ENCODE measurements at regions not wholly inside any gene's neighbourhood (a gene's known extent, or its start where the extent isn't known, plus 50 kb on each side); places are given as distances from the start of the nearest gene placed in this dataset.

DNA sequence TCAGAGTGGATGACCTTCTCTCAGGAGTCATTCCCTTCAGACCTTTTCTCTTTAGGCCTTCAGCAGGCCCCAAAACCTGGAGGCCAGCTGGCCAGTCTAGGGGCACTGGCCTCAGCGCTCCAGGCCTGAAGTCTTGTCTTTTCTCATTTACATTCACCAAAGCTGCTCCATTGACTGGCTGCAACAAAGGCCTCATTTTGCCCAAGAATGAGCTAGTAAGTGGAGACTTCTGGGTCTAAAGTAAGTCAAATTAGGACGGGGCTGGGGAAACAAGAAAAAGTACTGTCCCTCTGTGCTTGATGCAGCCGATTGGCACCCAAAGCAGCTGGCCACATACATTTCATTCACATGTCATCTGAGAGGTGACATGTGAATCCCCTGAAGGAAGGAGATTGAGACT lies 83.8 kb upstream of the RIOK3 start (continued):
- TF ChIP-seq ZBTB21 (CRISPR knock-in tag; IDR thresholded peaks at IDR 0.05) (no peak), SNAPC2 (CRISPR knock-in tag; IDR thresholded peaks at IDR 0.05) (no peak)
- TF ChIP-seq, protein P1, sequence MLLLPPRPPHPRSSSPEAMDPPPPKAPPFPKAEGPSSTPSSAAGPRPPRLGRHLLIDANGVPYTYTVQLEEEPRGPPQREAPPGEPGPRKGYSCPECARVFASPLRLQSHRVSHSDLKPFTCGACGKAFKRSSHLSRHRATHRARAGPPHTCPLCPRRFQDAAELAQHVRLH (CRISPR knock-in tag; IDR thresholded peaks at IDR 0.05; ENCODE audit: borderline replicate concordance, low read depth), result no peak

DNA sequence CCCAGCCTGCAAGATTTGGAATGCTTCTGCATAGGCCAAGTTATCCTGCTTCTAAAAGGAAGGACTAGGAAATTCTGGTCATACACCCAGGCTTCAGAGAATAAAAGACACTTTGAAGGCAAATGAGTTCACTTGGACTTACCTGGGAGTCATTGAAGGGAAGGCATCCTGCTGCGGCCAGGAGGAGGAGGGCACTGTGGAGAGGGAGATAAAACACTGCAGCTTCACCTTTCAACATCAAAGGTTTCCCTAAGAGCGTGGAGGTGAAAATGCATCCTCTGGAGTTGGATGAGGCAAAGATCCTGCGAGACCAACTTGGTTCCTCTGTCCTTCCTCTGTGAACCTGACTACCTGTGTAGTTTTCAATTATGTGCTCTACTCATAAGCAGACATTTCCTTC lies 79.5 kb upstream of the RIOK3 start:
- DNase-seq (ENCODE audit: low spot score) (no peak), ATAC-seq (no peak), FAIRE-seq (no peak)
- no peaks in the 10 kb centered on the region; a peak in 1 of 5 replicates for H3K36me3 ChIP-seq (replicated peaks in 1 of 2; ENCODE audit: control insufficient read depth in 1 of 2, insufficient read depth in 2 of 2, low read length in 2 of 2)
- POLR2A ChIA-PET, result no interaction called here
- WGBS (ENCODE audit: low lambda C conversion rate), result 97% methylated on average over 3 of the region's 3 CpGs
- H4K20me1 ChIP-seq (ENCODE audit: insufficient read depth, low read length), result no peaks in the 10 kb centered on the region
- CTCF ChIA-PET (ENCODE audit: low intra/inter-chr PET ratio, low total read pairs), result no interaction called here
- no peaks in the 10 kb centered on the region for H3K27me3 ChIP-seq (ENCODE audit: control insufficient read depth in 1 of 2, insufficient read depth in 2 of 2, low read length in 2 of 2)
- no peaks in the 10 kb centered on the region for H3K79me2 ChIP-seq (ENCODE audit: insufficient read depth, low read length)
- no peak overlapping the region for H3K27ac ChIP-seq (ENCODE audit: extremely low read length, insufficient read depth, low read length)
- intact Hi-C loops (cut with micrococcal nuclease; ENCODE audit: unreplicated experiment), result no loop called here
- no peaks in the 10 kb centered on the region for H3K9me3 ChIP-seq (ENCODE audit: low read length)
- H3K4me1 ChIP-seq (ENCODE audit: insufficient read depth, low read length), result peaks cover 31% of the 10 kb centered on the region
- in situ Hi-C loops (cut with HindIII; ENCODE audit: extremely low pct_ligation_motif_present, low pct_unique_long_range_greater_than_20kb), result loop anchor here (10.0 kb wide), 1 partner anchor 239 kb away; the partner anchor contains the start of gene CABLES1
- no TSS peak for BruUV-seq (replicated peaks)
- H2AFZ ChIP-seq (ENCODE audit: low read length), result no peak overlapping the region
- H3K4me3 ChIP-seq (replicated peaks in 1 of 3; ENCODE audit: insufficient read depth in 1 of 3, low read depth in 2 of 3, low read length in 3 of 3), result no peak overlapping the region
- H3K4me2 ChIP-seq (ENCODE audit: low read depth, low read length), result no peak overlapping the region
- H3K9ac ChIP-seq (ENCODE audit: insufficient read depth, low read depth, low read length), result no peak overlapping the region
- TF ChIP-seq MIER2 (CRISPR knock-in tag; IDR thresholded peaks at IDR 0.05) (no peak), HOXA3 (CRISPR knock-in tag; IDR thresholded peaks at IDR 0.05) (no peak), KLF11 (CRISPR knock-in tag; IDR thresholded peaks at IDR 0.05) (no peak), KDM1A (CRISPR knock-in tag; IDR thresholded peaks at IDR 0.05) (no peak), FOSL1 (CRISPR knock-in tag; IDR thresholded peaks at IDR 0.05; ENCODE audit: borderline replicate concordance) (no peak), MAFK (conservative IDR thresholded peaks at IDR 0.05 in 1 of 2, IDR thresholded peaks at IDR 0.05 in 1 of 2; ENCODE audit: low read length in 2 of 2) (no peak), ZNF7 (CRISPR knock-in tag; IDR thresholded peaks at IDR 0.05) (no peak), HMG20B (CRISPR knock-in tag; conservative IDR thresholded peaks at IDR 0.05) (no peak), RNF2 (conservative IDR thresholded peaks at IDR 0.05; ENCODE audit: low read depth) (no peak)
- TF ChIP-seq, protein P2, sequence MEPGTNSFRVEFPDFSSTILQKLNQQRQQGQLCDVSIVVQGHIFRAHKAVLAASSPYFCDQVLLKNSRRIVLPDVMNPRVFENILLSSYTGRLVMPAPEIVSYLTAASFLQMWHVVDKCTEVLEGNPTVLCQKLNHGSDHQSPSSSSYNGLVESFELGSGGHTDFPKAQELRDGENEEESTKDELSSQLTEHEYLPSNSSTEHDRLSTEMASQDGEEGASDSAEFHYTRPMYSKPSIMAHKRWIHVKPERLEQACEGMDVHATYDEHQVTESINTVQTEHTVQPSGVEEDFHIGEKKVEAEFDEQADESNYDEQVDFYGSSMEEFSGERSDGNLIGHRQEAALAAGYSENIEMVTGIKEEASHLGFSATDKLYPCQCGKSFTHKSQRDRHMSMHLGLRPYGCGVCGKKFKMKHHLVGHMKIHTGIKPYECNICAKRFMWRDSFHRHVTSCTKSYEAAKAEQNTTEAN (CRISPR knock-in tag; conservative IDR thresholded peaks at IDR 0.05), result no peak
- TF ChIP-seq, protein P3, sequence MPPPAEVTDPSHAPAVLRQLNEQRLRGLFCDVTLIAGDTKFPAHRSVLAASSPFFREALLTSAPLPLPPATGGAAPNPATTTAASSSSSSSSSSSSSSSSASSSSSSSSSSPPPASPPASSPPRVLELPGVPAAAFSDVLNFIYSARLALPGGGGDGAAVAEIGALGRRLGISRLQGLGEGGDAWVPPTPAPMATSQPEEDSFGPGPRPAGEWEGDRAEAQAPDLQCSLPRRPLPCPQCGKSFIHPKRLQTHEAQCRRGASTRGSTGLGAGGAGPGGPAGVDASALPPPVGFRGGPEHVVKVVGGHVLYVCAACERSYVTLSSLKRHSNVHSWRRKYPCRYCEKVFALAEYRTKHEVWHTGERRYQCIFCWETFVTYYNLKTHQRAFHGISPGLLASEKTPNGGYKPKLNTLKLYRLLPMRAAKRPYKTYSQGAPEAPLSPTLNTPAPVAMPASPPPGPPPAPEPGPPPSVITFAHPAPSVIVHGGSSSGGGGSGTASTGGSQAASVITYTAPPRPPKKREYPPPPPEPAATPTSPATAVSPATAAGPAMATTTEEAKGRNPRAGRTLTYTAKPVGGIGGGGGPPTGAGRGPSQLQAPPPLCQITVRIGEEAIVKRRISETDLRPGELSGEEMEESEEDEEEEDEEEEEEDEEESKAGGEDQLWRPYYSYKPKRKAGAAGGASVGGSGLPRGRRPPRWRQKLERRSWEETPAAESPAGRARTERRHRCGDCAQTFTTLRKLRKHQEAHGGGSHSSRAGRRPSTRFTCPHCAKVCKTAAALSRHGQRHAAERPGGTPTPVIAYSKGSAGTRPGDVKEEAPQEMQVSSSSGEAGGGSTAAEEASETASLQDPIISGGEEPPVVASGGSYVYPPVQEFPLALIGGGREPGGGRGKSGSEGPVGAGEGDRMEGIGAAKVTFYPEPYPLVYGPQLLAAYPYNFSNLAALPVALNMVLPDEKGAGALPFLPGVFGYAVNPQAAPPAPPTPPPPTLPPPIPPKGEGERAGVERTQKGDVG (CRISPR knock-in tag; IDR thresholded peaks at IDR 0.05; ENCODE audit: borderline replicate concordance), result no peak
- TF ChIP-seq, protein P4, sequence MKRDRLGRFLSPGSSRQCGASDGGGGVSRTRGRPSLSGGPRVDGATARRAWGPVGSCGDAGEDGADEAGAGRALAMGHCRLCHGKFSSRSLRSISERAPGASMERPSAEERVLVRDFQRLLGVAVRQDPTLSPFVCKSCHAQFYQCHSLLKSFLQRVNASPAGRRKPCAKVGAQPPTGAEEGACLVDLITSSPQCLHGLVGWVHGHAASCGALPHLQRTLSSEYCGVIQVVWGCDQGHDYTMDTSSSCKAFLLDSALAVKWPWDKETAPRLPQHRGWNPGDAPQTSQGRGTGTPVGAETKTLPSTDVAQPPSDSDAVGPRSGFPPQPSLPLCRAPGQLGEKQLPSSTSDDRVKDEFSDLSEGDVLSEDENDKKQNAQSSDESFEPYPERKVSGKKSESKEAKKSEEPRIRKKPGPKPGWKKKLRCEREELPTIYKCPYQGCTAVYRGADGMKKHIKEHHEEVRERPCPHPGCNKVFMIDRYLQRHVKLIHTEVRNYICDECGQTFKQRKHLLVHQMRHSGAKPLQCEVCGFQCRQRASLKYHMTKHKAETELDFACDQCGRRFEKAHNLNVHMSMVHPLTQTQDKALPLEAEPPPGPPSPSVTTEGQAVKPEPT (CRISPR knock-in tag; IDR thresholded peaks at IDR 0.05; ENCODE audit: low read depth), result no peak
